Astrocyte of the cerebellum (primary cell): ENCODE measurements at regions not wholly inside any gene's neighbourhood (a gene's known extent, or its start where the extent isn't known, plus 50 kb on each side); places are given as distances from the start of the nearest gene placed in this dataset.

Experiments used
- DNase-seq: peaks from one replicate; pipeline ENCODE4 v3.0.0-alpha.2; 2011; ENCODE audit warnings: low read depth
- H3K4me3 ChIP-seq: 2 replicates; pipeline ENCODE4 v1.5.1; 2011; ENCODE audit warnings: mild to moderate bottlenecking, low read depth, low read length, moderate library complexity
- in situ Hi-C: cut with HindIII; loops from 2 replicates; pipeline ENCODE4 v1.10.0; 2017; ENCODE audit warnings: low sequenced_read_pairs
- TF ChIP-seq, protein P1 (sequence below): IDR thresholded peaks from 2 replicates; pipeline ENCODE4 v1.5.1; 2012; ENCODE audit warnings: low read length, low read depth, moderate library complexity, mild to moderate bottlenecking; ENCODE audit errors: missing control alignments

DNA sequence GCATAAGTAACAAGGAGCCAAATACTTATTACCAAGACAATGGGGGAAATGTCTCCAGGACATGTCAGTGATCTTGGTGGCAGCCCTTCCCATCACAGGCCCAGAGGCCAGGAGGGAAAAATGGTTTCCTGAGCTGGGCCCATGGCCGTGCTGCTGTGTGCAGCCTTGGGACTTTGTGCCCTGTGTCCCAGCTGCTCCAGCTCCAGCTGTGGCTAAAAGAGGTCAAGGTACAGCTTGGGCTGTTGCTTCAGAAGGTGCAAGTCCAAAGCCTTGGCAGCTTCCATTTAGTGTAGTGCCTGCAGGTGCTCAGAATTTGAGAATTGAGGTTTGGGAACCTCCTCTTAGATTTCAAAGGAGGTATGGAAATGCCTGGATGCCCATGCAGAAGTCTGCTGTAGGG lies 212.3 kb upstream of the DCN start:
- no peak overlapping the region for H3K4me3 ChIP-seq
- in situ Hi-C loops: loop anchor here (5.0 to 25.0 kb wide), 2 partner anchors 37 to 417 kb away; no protein-coding TSS in a partner anchor
- DNase-seq: no peak
- TF ChIP-seq, protein P1, sequence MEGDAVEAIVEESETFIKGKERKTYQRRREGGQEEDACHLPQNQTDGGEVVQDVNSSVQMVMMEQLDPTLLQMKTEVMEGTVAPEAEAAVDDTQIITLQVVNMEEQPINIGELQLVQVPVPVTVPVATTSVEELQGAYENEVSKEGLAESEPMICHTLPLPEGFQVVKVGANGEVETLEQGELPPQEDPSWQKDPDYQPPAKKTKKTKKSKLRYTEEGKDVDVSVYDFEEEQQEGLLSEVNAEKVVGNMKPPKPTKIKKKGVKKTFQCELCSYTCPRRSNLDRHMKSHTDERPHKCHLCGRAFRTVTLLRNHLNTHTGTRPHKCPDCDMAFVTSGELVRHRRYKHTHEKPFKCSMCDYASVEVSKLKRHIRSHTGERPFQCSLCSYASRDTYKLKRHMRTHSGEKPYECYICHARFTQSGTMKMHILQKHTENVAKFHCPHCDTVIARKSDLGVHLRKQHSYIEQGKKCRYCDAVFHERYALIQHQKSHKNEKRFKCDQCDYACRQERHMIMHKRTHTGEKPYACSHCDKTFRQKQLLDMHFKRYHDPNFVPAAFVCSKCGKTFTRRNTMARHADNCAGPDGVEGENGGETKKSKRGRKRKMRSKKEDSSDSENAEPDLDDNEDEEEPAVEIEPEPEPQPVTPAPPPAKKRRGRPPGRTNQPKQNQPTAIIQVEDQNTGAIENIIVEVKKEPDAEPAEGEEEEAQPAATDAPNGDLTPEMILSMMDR: no peak

DNA sequence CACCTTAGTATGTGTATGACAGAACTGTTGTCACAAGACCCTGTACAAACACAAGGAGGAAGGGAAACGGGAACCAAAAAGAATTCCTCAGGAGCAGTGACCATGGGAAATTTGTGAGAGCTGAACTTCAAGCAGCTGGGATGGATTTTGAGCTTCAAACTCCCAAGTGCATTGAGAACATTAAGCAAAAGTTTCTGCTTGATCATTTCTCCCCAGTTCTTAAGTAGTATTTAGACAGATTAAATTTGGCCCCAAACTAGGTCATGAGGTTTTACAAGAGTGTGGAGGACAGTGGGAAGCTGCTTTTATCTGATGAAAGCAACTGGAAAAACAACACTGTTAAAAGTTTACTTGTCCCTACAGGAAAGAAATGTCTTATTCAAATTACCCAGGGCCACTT lies 206.0 kb upstream of the DCN start:
- in situ Hi-C loops: loop anchor here (25.0 kb wide), 1 partner anchor 424 kb away; no protein-coding TSS in a partner anchor
- TF ChIP-seq, protein P1: no peak
- DNase-seq: no peak
- H3K4me3 ChIP-seq: no peak overlapping the region

DNA sequence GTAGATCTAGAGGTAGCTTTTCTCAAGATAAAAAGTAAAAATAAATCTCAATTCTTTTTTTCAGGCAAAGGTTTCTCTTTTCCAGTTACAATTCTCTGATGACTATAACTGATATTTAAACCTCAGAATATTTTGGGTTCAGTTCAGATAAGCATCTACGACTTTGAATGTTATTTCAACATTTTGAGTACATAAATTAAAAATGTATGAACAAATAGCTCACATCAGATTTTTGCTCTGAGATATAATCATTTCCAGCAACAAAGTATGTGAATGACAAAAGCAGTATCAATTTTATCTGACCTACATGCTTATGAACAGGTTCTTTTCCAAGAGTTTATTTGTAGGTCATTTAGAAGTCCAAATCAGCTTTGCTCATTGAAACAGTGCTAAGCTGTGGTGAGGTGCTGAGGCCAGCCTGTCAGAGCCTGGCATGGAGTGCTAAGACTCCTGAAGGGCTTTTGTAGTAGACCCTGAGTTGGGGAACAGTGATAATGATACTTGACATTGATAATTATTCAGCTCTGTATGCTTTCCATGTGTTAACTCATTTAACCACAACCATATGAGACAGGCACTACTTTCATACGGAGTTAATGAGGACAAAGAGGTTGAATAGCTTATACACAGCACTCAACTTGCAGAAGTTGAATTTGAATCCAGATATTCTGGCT lies 205.0 kb upstream of the DCN start:
- H3K4me3 ChIP-seq: no peak overlapping the region
- DNase-seq: no peak
- TF ChIP-seq, protein P1: no peak
- in situ Hi-C loops: loop anchor here (25.0 kb wide), 1 partner anchor 425 kb away; no protein-coding TSS in a partner anchor

DNA sequence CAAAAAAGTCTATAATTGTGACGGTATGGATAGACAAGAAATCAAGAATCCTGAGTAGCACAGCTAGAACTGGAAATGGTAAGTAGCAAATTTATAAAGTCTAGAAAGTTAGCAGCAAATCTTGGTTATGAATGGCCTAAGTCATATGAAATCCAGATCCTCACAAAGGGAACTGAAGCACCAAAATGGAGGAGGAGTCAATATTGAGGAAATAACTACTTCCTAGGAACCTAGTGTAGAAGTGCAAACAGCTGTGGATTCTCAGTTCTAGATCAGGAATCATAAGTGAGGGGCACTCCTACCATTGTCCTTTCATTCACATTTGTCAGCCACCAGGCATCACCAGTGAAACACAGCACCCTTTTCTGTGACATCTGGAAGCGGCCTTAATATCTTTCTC lies 202.2 kb upstream of the DCN start:
- no peak overlapping the region for H3K4me3 ChIP-seq
- DNase-seq: no peak
- TF ChIP-seq, protein P1: no peak
- in situ Hi-C loops: loop anchor here (5.0 to 25.0 kb wide), 2 partner anchors 427 to 1182 kb away; no protein-coding TSS in a partner anchor

DNA sequence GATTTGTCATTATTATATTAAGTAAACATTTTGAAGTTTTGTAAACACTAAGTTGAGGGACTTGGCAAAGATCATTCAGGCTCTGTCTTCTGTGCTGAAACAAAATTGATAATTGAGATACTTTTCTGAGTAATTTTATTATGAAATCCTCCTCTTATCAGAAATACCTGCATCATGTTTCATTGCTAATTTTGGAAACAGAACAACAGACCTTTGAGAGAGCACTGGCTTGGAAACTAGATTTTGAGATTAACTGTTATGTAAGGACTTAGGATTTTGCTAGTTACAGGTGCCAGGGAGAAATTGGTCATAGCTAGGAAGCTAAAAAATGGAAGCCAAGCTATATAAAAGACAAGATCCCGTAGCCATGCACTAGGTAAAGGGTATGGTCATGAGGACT lies 201.7 kb upstream of the DCN start:
- DNase-seq: no peak
- TF ChIP-seq, protein P1: no peak
- no peak overlapping the region for H3K4me3 ChIP-seq
- in situ Hi-C loops: loop anchor here (5.0 to 25.0 kb wide), 2 partner anchors 428 to 1183 kb away; no protein-coding TSS in a partner anchor

DNA sequence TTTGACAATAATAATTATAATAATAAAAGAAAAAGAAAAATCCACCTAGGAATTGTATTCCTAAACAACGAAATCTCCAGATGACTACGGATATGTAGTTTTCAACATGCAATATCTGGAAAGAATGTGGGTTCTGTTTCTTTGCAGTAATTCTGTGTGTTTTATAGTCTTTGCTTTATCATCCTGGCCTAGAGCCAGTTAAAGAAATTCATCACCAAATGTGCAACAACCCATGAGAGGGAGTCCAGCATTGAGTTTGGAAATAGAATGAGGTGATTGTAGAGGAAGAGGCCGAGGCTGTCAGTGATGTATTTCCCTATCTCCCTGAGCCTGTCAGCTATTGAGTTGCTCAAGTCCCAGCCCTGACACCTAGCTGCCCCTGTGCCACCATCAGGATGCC lies 200.5 kb upstream of the DCN start:
- TF ChIP-seq, protein P1: no peak
- DNase-seq: no peak
- H3K4me3 ChIP-seq: no peak overlapping the region
- in situ Hi-C loops: loop anchor here (5.0 to 25.0 kb wide), 2 partner anchors 429 to 1184 kb away; no protein-coding TSS in a partner anchor
